ENCODE measurements at regions not wholly inside any gene's neighbourhood (a gene's known extent, or its start where the extent isn't known, plus 50 kb on each side); places are given as distances from the start of the nearest gene placed in this dataset.

- no peak for DNase-seq
- Histone ChIP-seq H3K36me3 (no peaks in the 10 kb centered on the region), H3K4me3 (no peak overlapping the region), H3K27ac (peak overlapping the region; percentile 34 to 44 (median 42)), H3K27me3 (no peaks in the 10 kb centered on the region), H3K4me1 (peaks cover 0 to 32% (median 4%) of the 10 kb centered on the region in 4 donors), H3K9me3 (no peaks in the 10 kb centered on the region)
- TF ChIP-seq POLR2AphosphoS5 (IDR thresholded peaks at IDR 0.05), result no peak
- TF ChIP-seq, protein P1, sequence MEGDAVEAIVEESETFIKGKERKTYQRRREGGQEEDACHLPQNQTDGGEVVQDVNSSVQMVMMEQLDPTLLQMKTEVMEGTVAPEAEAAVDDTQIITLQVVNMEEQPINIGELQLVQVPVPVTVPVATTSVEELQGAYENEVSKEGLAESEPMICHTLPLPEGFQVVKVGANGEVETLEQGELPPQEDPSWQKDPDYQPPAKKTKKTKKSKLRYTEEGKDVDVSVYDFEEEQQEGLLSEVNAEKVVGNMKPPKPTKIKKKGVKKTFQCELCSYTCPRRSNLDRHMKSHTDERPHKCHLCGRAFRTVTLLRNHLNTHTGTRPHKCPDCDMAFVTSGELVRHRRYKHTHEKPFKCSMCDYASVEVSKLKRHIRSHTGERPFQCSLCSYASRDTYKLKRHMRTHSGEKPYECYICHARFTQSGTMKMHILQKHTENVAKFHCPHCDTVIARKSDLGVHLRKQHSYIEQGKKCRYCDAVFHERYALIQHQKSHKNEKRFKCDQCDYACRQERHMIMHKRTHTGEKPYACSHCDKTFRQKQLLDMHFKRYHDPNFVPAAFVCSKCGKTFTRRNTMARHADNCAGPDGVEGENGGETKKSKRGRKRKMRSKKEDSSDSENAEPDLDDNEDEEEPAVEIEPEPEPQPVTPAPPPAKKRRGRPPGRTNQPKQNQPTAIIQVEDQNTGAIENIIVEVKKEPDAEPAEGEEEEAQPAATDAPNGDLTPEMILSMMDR (IDR thresholded peaks at IDR 0.05), result no peak
- no peak for TF ChIP-seq POLR2A (IDR thresholded peaks at IDR 0.05)
- no peak for TF ChIP-seq EP300 (IDR thresholded peaks at IDR 0.05; ENCODE audit: low read depth)
- intact Hi-C loops (cut with DNase I; ENCODE audit: low total_unique reads) (no loop called here), in situ Hi-C loops (cut with MboI; ENCODE audit: low pct_ligation_motif_present in 1 of 4, low pct_unique_long_range_greater_than_20kb in 1 of 4, low sequenced_read_pairs in 3 of 4) (loop anchor here (25.0 kb wide), 6 partner anchors 248 to 798 kb away; partner anchors contain the start of gene PRDM1 (in 1 of the 4))
- 79 to 86% methylated on average over 2 of the region's 2 CpGs for WGBS, 2 donors (ENCODE audit: low coverage in 1 of 2)
Observed at GRCh38 chr6:105489216-105489530, 86.3 kb upstream of the PREP start.

DNA sequence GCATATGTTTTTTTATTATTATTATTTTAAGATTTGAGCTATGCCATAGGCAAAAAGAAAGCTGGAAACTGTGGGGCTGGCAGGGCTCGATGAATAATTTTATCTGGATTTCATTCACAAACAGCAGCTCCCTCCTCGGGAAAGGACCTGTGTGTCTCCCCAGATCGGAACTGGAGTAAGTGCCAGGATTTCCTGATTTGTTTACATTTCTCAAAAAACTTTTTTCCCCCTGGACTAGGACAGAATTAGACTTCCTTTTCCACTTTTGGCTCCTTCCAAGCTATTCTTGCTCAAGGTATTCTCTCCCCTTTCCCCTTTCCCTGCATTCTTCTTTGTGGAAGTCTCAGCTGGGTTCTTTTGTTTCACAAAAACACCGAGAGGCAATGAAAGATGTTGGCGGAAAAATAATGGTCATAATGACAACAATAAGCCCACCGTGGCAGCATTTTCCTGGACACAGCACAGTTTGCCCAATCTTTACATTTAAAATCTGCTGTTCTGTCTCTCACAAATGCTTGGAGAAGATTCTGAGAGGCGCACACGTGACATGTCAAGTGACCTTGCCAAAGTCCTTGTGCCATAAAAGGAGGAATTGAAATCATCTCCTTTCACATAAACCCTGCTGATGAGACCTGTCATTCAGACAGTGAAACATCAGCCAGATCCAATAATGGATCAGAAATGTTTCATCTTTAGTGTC, 85.8 kb upstream of the PREP start:
- in situ Hi-C loops (cut with MboI; ENCODE audit: low pct_ligation_motif_present in 1 of 4, low pct_unique_long_range_greater_than_20kb in 1 of 4, low sequenced_read_pairs in 3 of 4) (loop anchor here (25.0 kb wide), 6 partner anchors 249 to 799 kb away; partner anchors contain the start of gene PRDM1 (in 1 of the 4)), intact Hi-C loops (cut with DNase I; ENCODE audit: low total_unique reads) (no loop called here)
- Histone ChIP-seq H3K27me3 (no peaks in the 10 kb centered on the region), H3K4me3 (no peak overlapping the region), H3K4me1 (peaks cover 0 to 37% (median 4%) of the 10 kb centered on the region in 4 donors), H3K27ac (peak overlapping the region; percentile 34 to 44 (median 42)), H3K9me3 (no peaks in the 10 kb centered on the region), H3K36me3 (no peaks in the 10 kb centered on the region)
- DNase-seq, result no peak
- TF ChIP-seq EP300 (IDR thresholded peaks at IDR 0.05; ENCODE audit: low read depth), result no peak
- TF ChIP-seq, protein P1 (IDR thresholded peaks at IDR 0.05), result no peak
- TF ChIP-seq POLR2A (IDR thresholded peaks at IDR 0.05), result no peak
- TF ChIP-seq POLR2AphosphoS5 (IDR thresholded peaks at IDR 0.05), result no peak
- 64 to 72% methylated on average over 5 to 8 of the region's 8 CpGs for WGBS, 2 donors (ENCODE audit: low coverage in 1 of 2)

- in situ Hi-C loops (cut with MboI; ENCODE audit: low pct_ligation_motif_present in 1 of 4, low pct_unique_long_range_greater_than_20kb in 1 of 4, low sequenced_read_pairs in 3 of 4) (loop anchor here (25.0 kb wide), 6 partner anchors 250 to 800 kb away; partner anchors contain the start of gene PRDM1 (in 1 of the 4)), intact Hi-C loops (cut with DNase I; ENCODE audit: low total_unique reads) (no loop called here)
- H3K9me3 ChIP-seq, result no peaks in the 10 kb centered on the region
- no peak overlapping the region for H3K4me3 ChIP-seq
- peaks cover 0 to 34% (median 4%) of the 10 kb centered on the region in 4 donors for H3K4me1 ChIP-seq
- 90 to 95% methylated on average over 9 of the region's 9 CpGs for WGBS, 2 donors (ENCODE audit: low coverage in 1 of 2)
- no peaks in the 10 kb centered on the region for H3K27me3 ChIP-seq
- no peak overlapping the region for H3K27ac ChIP-seq
- TF ChIP-seq, protein P1 (IDR thresholded peaks at IDR 0.05), result no peak
- TF ChIP-seq EP300 (IDR thresholded peaks at IDR 0.05; ENCODE audit: low read depth), result no peak
- no peak for TF ChIP-seq POLR2A (IDR thresholded peaks at IDR 0.05)
- TF ChIP-seq POLR2AphosphoS5 (IDR thresholded peaks at IDR 0.05), result no peak
- H3K36me3 ChIP-seq, result no peaks in the 10 kb centered on the region
- DNase-seq, result no peak
Observed at GRCh38 chr6:105487040-105487790, 84.3 kb upstream of the PREP start.

DNA sequence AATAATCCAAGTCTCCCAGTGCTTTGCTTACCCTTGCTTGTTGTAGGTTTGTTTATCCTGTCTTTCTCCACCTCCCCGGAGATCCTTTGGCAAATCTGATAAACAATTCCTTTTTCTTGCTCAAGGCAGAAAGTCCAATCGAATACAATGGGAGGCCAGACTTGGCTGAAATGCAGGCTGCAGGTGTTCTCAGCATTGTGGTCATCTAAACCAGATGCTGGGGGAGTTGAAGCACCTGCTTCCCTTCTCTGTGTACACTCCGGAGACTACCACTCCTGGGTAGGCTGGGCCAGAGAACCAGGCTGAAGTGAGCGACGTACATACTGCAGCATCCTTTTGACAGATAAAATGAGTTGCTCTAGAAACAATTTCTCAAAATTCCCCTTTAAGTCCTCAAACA, 82.6 kb upstream of the PREP start:
- in situ Hi-C loops (cut with MboI; ENCODE audit: low pct_ligation_motif_present in 1 of 4, low pct_unique_long_range_greater_than_20kb in 1 of 4, low sequenced_read_pairs in 3 of 4), result loop anchor here (25.0 kb wide), 6 partner anchors 252 to 802 kb away; partner anchors contain the start of gene PRDM1 (in 1 of the 4)
- Histone ChIP-seq H3K9me3 (no peaks in the 10 kb centered on the region), H3K4me1 (peaks cover 0 to 36% (median 4%) of the 10 kb centered on the region in 4 donors), H3K27ac (peak overlapping the region in 2 of 4 donors; percentile 15 to 19), H3K36me3 (no peaks in the 10 kb centered on the region), H3K27me3 (no peaks in the 10 kb centered on the region), H3K4me3 (no peak overlapping the region)
- intact Hi-C loops (cut with DNase I; ENCODE audit: low total_unique reads), result no loop called here
- WGBS, 2 donors (ENCODE audit: low coverage in 1 of 2), result 0 to 40% methylated on average over 1 to 5 of the region's 5 CpGs
- peak; percentile 60 for DNase-seq
- TF ChIP-seq POLR2A (IDR thresholded peaks at IDR 0.05), result no peak
- TF ChIP-seq, protein P1 (IDR thresholded peaks at IDR 0.05), result no peak
- peak in 1 of 3 donors; percentile 14 for TF ChIP-seq POLR2AphosphoS5 (IDR thresholded peaks at IDR 0.05)
- TF ChIP-seq EP300 (IDR thresholded peaks at IDR 0.05; ENCODE audit: low read depth), result no peak

Data from transverse colon (tissue), 4 donors.